H9 (cell line): ENCODE measurements at regions not wholly inside any gene's neighbourhood (a gene's known extent, or its start where the extent isn't known, plus 50 kb on each side); places are given as distances from the start of the nearest gene placed in this dataset.

ENCODE experiments used
- DNase-seq: peaks from one replicate; pipeline ENCODE4 v3.0.0-alpha.2; 2017
- H2AFZ ChIP-seq: one replicate; pipeline ENCODE4 v1.6.1; 2013; ENCODE audit warnings: mild to moderate bottlenecking, low read length, control low read depth, moderate library complexity
- H2AK5ac ChIP-seq: 2 replicates; pipeline ENCODE4 v1.6.1; 2013; ENCODE audit warnings: low read length, control low read depth, mixed read lengths; ENCODE audit not compliant: insufficient read length
- H2BK120ac ChIP-seq: one replicate; pipeline ENCODE4 v1.6.1; 2013; ENCODE audit warnings: low read depth, mild to moderate bottlenecking, low read length, control low read depth, inconsistent platforms; ENCODE audit not compliant: poor library complexity, severe bottlenecking
- H2BK12ac ChIP-seq: 2 replicates; pipeline ENCODE4 v1.6.1; 2013; ENCODE audit warnings: low read length, control low read depth, mixed read lengths, low read depth; ENCODE audit not compliant: insufficient read length
- H2BK15ac ChIP-seq: 2 replicates; pipeline ENCODE4 v1.6.1; 2013; ENCODE audit warnings: low read depth, low read length, control low read depth
- H2BK20ac ChIP-seq: one replicate; pipeline ENCODE4 v1.6.1; 2013; ENCODE audit warnings: low read depth, mild to moderate bottlenecking, low read length, control low read depth, inconsistent platforms; ENCODE audit not compliant: poor library complexity, severe bottlenecking
- H2BK5ac ChIP-seq: 2 replicates; pipeline ENCODE4 v1.6.1; 2013; ENCODE audit warnings: low read length, control low read depth, mixed read lengths; ENCODE audit not compliant: insufficient read length
- H3K14ac ChIP-seq: 2 replicates; pipeline ENCODE4 v1.6.1; 2013; ENCODE audit warnings: low read length, control low read depth; ENCODE audit not compliant: insufficient read depth
- H3K18ac ChIP-seq: 2 replicates; pipeline ENCODE4 v1.6.1; 2013; ENCODE audit warnings: low read depth, mild to moderate bottlenecking, mixed read lengths, low read length, control low read depth; ENCODE audit not compliant: insufficient read length
- H3K23ac ChIP-seq: 2 replicates; pipeline ENCODE4 v1.6.1; 2013; ENCODE audit warnings: low read length, control low read depth, mixed read lengths, low read depth; ENCODE audit not compliant: insufficient read length
- H3K23me2 ChIP-seq: 2 replicates; pipeline ENCODE4 v1.6.1; 2013; ENCODE audit warnings: low read depth, mild to moderate bottlenecking, mixed read lengths, low read length, control low read depth; ENCODE audit not compliant: insufficient read length, poor library complexity, severe bottlenecking
- H3K27ac ChIP-seq: 2 replicates; pipeline ENCODE4 v1.5.1; 2013; ENCODE audit warnings: low read length, control low read depth, mixed read lengths, low read depth; ENCODE audit not compliant: insufficient read length
- H3K27me3 ChIP-seq: 2 replicates; pipeline ENCODE4 v1.6.1; 2013; ENCODE audit warnings: low read length, control low read depth, inconsistent platforms; ENCODE audit not compliant: insufficient read depth
- H3K4ac ChIP-seq: 2 replicates; pipeline ENCODE4 v1.6.1; 2013; ENCODE audit warnings: low read depth, mild to moderate bottlenecking, control low read depth, inconsistent platforms, low read length, moderate library complexity
- H3K4me1 ChIP-seq: 2 replicates; pipeline ENCODE4 v1.6.1; 2013; ENCODE audit warnings: low read length, control low read depth, inconsistent platforms; ENCODE audit not compliant: insufficient read depth
- H3K4me2 ChIP-seq: 2 replicates; pipeline ENCODE4 v1.6.1; 2013; ENCODE audit warnings: low read length, control low read depth, mixed read lengths; ENCODE audit not compliant: insufficient read length, insufficient read depth
- H3K56ac ChIP-seq: 2 replicates; pipeline ENCODE4 v1.6.1; 2013; ENCODE audit warnings: low read depth, mild to moderate bottlenecking, mixed read lengths, low read length, control low read depth; ENCODE audit not compliant: insufficient read length
- H3K79me1 ChIP-seq: 2 replicates; pipeline ENCODE4 v1.6.1; 2013; ENCODE audit warnings: low read depth, mild to moderate bottlenecking, moderate library complexity, low read length, control low read depth, inconsistent platforms; ENCODE audit not compliant: insufficient read depth, poor library complexity, severe bottlenecking
- H3K79me2 ChIP-seq: 2 replicates; pipeline ENCODE4 v1.6.1; 2013; ENCODE audit warnings: low read length, control low read depth, inconsistent platforms; ENCODE audit not compliant: insufficient read depth
- H3K9ac ChIP-seq: 2 replicates; pipeline ENCODE4 v1.6.1; 2013; ENCODE audit warnings: low read length, control low read depth, mixed read lengths; ENCODE audit not compliant: insufficient read length; ENCODE audit errors: extremely low read depth
- H3K9me3 ChIP-seq: one replicate; pipeline ENCODE4 v1.6.1; 2013; ENCODE audit warnings: low read depth, low read length, inconsistent platforms; ENCODE audit not compliant: control insufficient read depth
- H3T11ph ChIP-seq: one replicate; pipeline ENCODE4 v1.6.1; 2013; ENCODE audit warnings: mild to moderate bottlenecking, low read length, control low read depth, inconsistent platforms
- H4K20me1 ChIP-seq: one replicate; pipeline ENCODE4 v1.6.1; 2013; ENCODE audit not compliant: control insufficient read depth, insufficient read length, insufficient read depth
- H4K5ac ChIP-seq: 2 replicates; pipeline ENCODE4 v1.6.1; 2013; ENCODE audit warnings: low read depth, mild to moderate bottlenecking, mixed read lengths, low read length, control low read depth; ENCODE audit not compliant: insufficient read length
- H4K8ac ChIP-seq: replicated peaks from 2 replicates; pipeline ENCODE4 v1.6.1; 2013; ENCODE audit warnings: low read length, control low read depth, mixed read lengths, low read depth; ENCODE audit not compliant: insufficient read length
- H4K91ac ChIP-seq: 2 replicates; pipeline ENCODE4 v1.6.1; 2013; ENCODE audit warnings: low read depth, mild to moderate bottlenecking, moderate library complexity, mixed read lengths, low read length, control low read depth; ENCODE audit not compliant: insufficient read length
- H3K27ac Mint-ChIP-seq, 3 experiments: 2 replicates in 2 of 3; 3 replicates in 1 of 3; pipeline ENCODE4 v1.8.0; 2020 to 2021; ENCODE audit warnings: mixed read lengths in 3 of 3, mild to moderate bottlenecking in 1 of 3, moderate library complexity in 1 of 3
- H3K27me3 Mint-ChIP-seq: 2 replicates; pipeline ENCODE4 v1.8.0; 2021; ENCODE audit warnings: low read depth, mild to moderate bottlenecking, moderate library complexity, mixed read lengths
- H3K36me3 Mint-ChIP-seq, 3 experiments: 2 replicates in 2 of 3; 3 replicates in 1 of 3; pipeline ENCODE4 v1.8.0; 2020 to 2021; ENCODE audit warnings: low read depth in 3 of 3, mixed read lengths in 3 of 3; ENCODE audit not compliant: insufficient read depth in 1 of 3
- H3K4me1 Mint-ChIP-seq, 2 experiments: 2 replicates each; pipeline ENCODE4 v1.8.0; 2020; ENCODE audit warnings: mixed read lengths in 2 of 2
- H3K4me3 Mint-ChIP-seq, 2 experiments: 2 replicates in 1 of 2; 3 replicates in 1 of 2; pipeline ENCODE4 v1.8.0; 2020 to 2021; ENCODE audit warnings: mild to moderate bottlenecking in 2 of 2, mixed read lengths in 2 of 2, moderate library complexity in 1 of 2
- H3K9me3 Mint-ChIP-seq, 2 experiments: 2 replicates in 1 of 2; 3 replicates in 1 of 2; pipeline ENCODE4 v1.8.0; 2020; ENCODE audit warnings: mild to moderate bottlenecking in 2 of 2, mixed read lengths in 2 of 2, moderate library complexity in 1 of 2
- CTCF ChIP-seq: fragments of 200-600 bp; sonication (generic); conservative IDR thresholded peaks from 3 replicates; pipeline ENCODE4 v1.8.0; 2021; ENCODE audit warnings: antibody characterized with exemption, mild to moderate bottlenecking
- WGBS: extraction: QIAGEN DNeasy Blood & Tissue Kit; methylation state at CpG from one replicate; pipeline ENCODE4 v1.1.7; 2013; ENCODE audit warnings: missing lambda C conversion rate, low lambda C conversion rate, mixed read lengths; ENCODE audit not compliant: insufficient read length; ENCODE audit errors: extremely low coverage; 5-methylcytosine and 5-hydroxymethylcytosine counted together

- Histone ChIP-seq H3K9me3 (no peaks in the 10 kb centered on the region), H3K56ac (no peak overlapping the region), H3K14ac (no peak overlapping the region), H3K23me2 (no peaks in the 10 kb centered on the region), H4K8ac (no peak overlapping the region), H3K18ac (no peak overlapping the region), H2BK120ac (no peak overlapping the region), H3K23ac (no peak overlapping the region), H4K5ac (no peak overlapping the region), H2BK15ac (no peak overlapping the region), H4K20me1 (no peaks in the 10 kb centered on the region), H3K79me2 (no peaks in the 10 kb centered on the region), H3K9ac (no peak overlapping the region), H3K79me1 (no peaks in the 10 kb centered on the region), H2BK5ac (no peak overlapping the region), H2AK5ac (no peak overlapping the region), H3K4me1 (peaks cover 5% of the 10 kb centered on the region; the same call in 1 of the 2 replicates), H3T11ph (no peak overlapping the region), H2AFZ (no peak overlapping the region), H4K91ac (no peak overlapping the region), H3K4ac (no peak overlapping the region), H3K27ac (no peak overlapping the region), H3K4me2 (no peak overlapping the region), H2BK20ac (no peak overlapping the region), H3K27me3 (no peaks in the 10 kb centered on the region), H2BK12ac (no peak overlapping the region)
- Mint-ChIP-seq H3K9me3 (no peaks in the 10 kb centered on the region), H3K36me3 (no peaks in the 10 kb centered on the region), H3K4me3 (no peak overlapping the region), H3K4me1 (peaks cover 53 to 57% of the 10 kb centered on the region in 2 experiments), H3K27ac (no peak overlapping the region; a peak in 1 of 7 replicates), H3K27me3 (peaks cover 4% of the 10 kb centered on the region)
- no peak for TF ChIP-seq CTCF
- WGBS, result no CpG with 5 or more reads among the region's 5 CpGs
- DNase-seq, result no peak
Measured at GRCh38 chr1:201633811-201634210, 94.9 kb downstream of the NAV1 start.
